Stimulated activated naive B cell treated with anti-CD40 and anti-IgM and Interleukin-4, amounts not matched to agents 10 μg/mL and 1 μg/mL and 100 μg/mL, for 72 hours (primary cell): ENCODE measurements at regions not wholly inside any gene's neighbourhood (a gene's known extent, or its start where the extent isn't known, plus 50 kb on each side); places are given as distances from the start of the nearest gene placed in this dataset.

Source experiments
- ATAC-seq, 2 donors: fragments of 150-1000 bp; cut with Tn5 transposase; replicated peaks; 2 replicates each; pipeline ENCODE4 v1.10.0; 2021; ENCODE audit warnings: moderate library complexity in 1 of 2
- DNase-seq: peaks from one replicate; pipeline ENCODE4 v3.0.0; 2021
- H3K27ac Mint-ChIP-seq: one replicate; pipeline ENCODE4 v1.8.0; 2022; ENCODE audit warnings: mild to moderate bottlenecking, mixed read lengths
- H3K27me3 Mint-ChIP-seq, 2 donors: one replicate each; pipeline ENCODE4 v1.8.0; 2022; ENCODE audit warnings: mixed read lengths in 2 of 2
- H3K36me3 Mint-ChIP-seq, 2 donors: one replicate each; pipeline ENCODE4 v1.8.0; 2022; ENCODE audit warnings: mixed read lengths in 2 of 2, mild to moderate bottlenecking in 1 of 2
- H3K4me1 Mint-ChIP-seq, 2 donors: one replicate each; pipeline ENCODE4 v1.8.0; 2022; ENCODE audit warnings: mixed read lengths in 2 of 2, mild to moderate bottlenecking in 1 of 2
- H3K4me3 Mint-ChIP-seq, 2 donors: one replicate each; pipeline ENCODE4 v1.8.0; 2022; ENCODE audit warnings: mild to moderate bottlenecking in 2 of 2, mixed read lengths in 2 of 2, moderate library complexity in 1 of 2
- H3K9me3 Mint-ChIP-seq, 2 donors: one replicate each; pipeline ENCODE4 v1.8.0; 2022; ENCODE audit warnings: mixed read lengths in 2 of 2, mild to moderate bottlenecking in 1 of 2

GRCh38 chr4:37771771-37772170 lies 54.7 kb upstream of the PGM2 start:
- no peaks in the 10 kb centered on the region for H3K27me3 Mint-ChIP-seq
- no peaks in the 10 kb centered on the region for H3K4me1 Mint-ChIP-seq
- H3K9me3 Mint-ChIP-seq: no peaks in the 10 kb centered on the region
- ATAC-seq (no peak), DNase-seq (no peak)
- no peak overlapping the region for H3K4me3 Mint-ChIP-seq
- H3K36me3 Mint-ChIP-seq: no peaks in the 10 kb centered on the region
- H3K27ac Mint-ChIP-seq: no peak overlapping the region

- peaks cover 0 to 2% of the 10 kb centered on the region in 2 donors for H3K9me3 Mint-ChIP-seq
- H3K27ac Mint-ChIP-seq: no peak overlapping the region
- no peak for DNase-seq
- peaks cover 7 to 15% of the 10 kb centered on the region in 2 donors for H3K4me1 Mint-ChIP-seq
- no peak for ATAC-seq
- no peaks in the 10 kb centered on the region for H3K27me3 Mint-ChIP-seq
- H3K36me3 Mint-ChIP-seq: peaks cover 0 to 2% of the 10 kb centered on the region in 2 donors
- no peak overlapping the region for H3K4me3 Mint-ChIP-seq
These were observed 56.5 kb upstream of the PGM2 start for GRCh38 chr4:37770016-37770415.

GRCh38 chr4:37769391-37769989 lies 57.0 kb upstream of the PGM2 start:
- no peak for ATAC-seq
- Mint-ChIP-seq H3K27me3 (no peaks in the 10 kb centered on the region), H3K9me3 (peaks cover 0 to 2% of the 10 kb centered on the region in 2 donors), H3K4me1 (peaks cover 7 to 16% of the 10 kb centered on the region in 2 donors), H3K36me3 (peaks cover 0 to 2% of the 10 kb centered on the region in 2 donors), H3K4me3 (no peak overlapping the region), H3K27ac (no peak overlapping the region)
- no peak for DNase-seq

- H3K9me3 Mint-ChIP-seq: peaks cover 0 to 2% of the 10 kb centered on the region in 2 donors
- ATAC-seq: no peak
- H3K4me1 Mint-ChIP-seq: peaks cover 7 to 20% of the 10 kb centered on the region in 2 donors
- no peak overlapping the region for H3K4me3 Mint-ChIP-seq
- no peak for DNase-seq
- peaks cover 0 to 2% of the 10 kb centered on the region in 2 donors for H3K36me3 Mint-ChIP-seq
- no peak overlapping the region for H3K27ac Mint-ChIP-seq
- no peaks in the 10 kb centered on the region for H3K27me3 Mint-ChIP-seq
These were observed 58.9 kb upstream of the PGM2 start for GRCh38 chr4:37767546-37767945.

GRCh38 chr4:37767019-37767418 lies 59.5 kb upstream of the PGM2 start:
- Mint-ChIP-seq H3K9me3 (peaks cover 0 to 2% of the 10 kb centered on the region in 2 donors), H3K36me3 (peaks cover 0 to 2% of the 10 kb centered on the region in 2 donors), H3K27ac (no peak overlapping the region), H3K4me3 (no peak overlapping the region), H3K4me1 (peaks cover 7 to 20% of the 10 kb centered on the region in 2 donors), H3K27me3 (no peaks in the 10 kb centered on the region)
- DNase-seq (no peak), ATAC-seq (no peak)

- H3K4me1 Mint-ChIP-seq: peaks cover 7 to 20% of the 10 kb centered on the region in 2 donors
- peak overlapping the region; percentile 68 for H3K27ac Mint-ChIP-seq
- H3K4me3 Mint-ChIP-seq: peak overlapping the region in 1 of 2 donors; percentile 29
- peaks cover 0 to 2% of the 10 kb centered on the region in 2 donors for H3K9me3 Mint-ChIP-seq
- DNase-seq (no peak), ATAC-seq (peak; percentile 78 to 81)
- peaks cover 0 to 2% of the 10 kb centered on the region in 2 donors for H3K36me3 Mint-ChIP-seq
- no peaks in the 10 kb centered on the region for H3K27me3 Mint-ChIP-seq
These were observed 60.7 kb upstream of the PGM2 start for GRCh38 chr4:37765741-37766140.

GRCh38 chr4:37763831-37764230 lies 62.7 kb upstream of the PGM2 start:
- Mint-ChIP-seq H3K27ac (no peak overlapping the region), H3K27me3 (no peaks in the 10 kb centered on the region), H3K9me3 (peaks cover 0 to 2% of the 10 kb centered on the region in 2 donors), H3K4me3 (no peak overlapping the region), H3K4me1 (peaks cover 7 to 20% of the 10 kb centered on the region in 2 donors), H3K36me3 (peaks cover 0 to 2% of the 10 kb centered on the region in 2 donors)
- DNase-seq (no peak), ATAC-seq (no peak)

- ATAC-seq (no peak), DNase-seq (no peak)
- no peak overlapping the region for H3K27ac Mint-ChIP-seq
- no peak overlapping the region for H3K4me3 Mint-ChIP-seq
- peaks cover 0 to 2% of the 10 kb centered on the region in 2 donors for H3K36me3 Mint-ChIP-seq
- H3K27me3 Mint-ChIP-seq: no peaks in the 10 kb centered on the region
- peaks cover 9 to 25% of the 10 kb centered on the region in 2 donors for H3K4me1 Mint-ChIP-seq
- H3K9me3 Mint-ChIP-seq: peaks cover 0 to 2% of the 10 kb centered on the region in 2 donors
These were observed 63.5 kb upstream of the PGM2 start for GRCh38 chr4:37762991-37763368.

- Mint-ChIP-seq H3K4me1 (peaks cover 13 to 31% of the 10 kb centered on the region in 2 donors), H3K27me3 (no peaks in the 10 kb centered on the region), H3K4me3 (no peak overlapping the region), H3K36me3 (peaks cover 0 to 2% of the 10 kb centered on the region in 2 donors), H3K27ac (no peak overlapping the region), H3K9me3 (peaks cover 0 to 2% of the 10 kb centered on the region in 2 donors)
- DNase-seq (no peak), ATAC-seq (peak in 1 of 2 donors; percentile 61)
These were observed 64.0 kb upstream of the PGM2 start for GRCh38 chr4:37762294-37762990.

- Mint-ChIP-seq H3K27me3 (no peaks in the 10 kb centered on the region), H3K27ac (no peak overlapping the region), H3K4me3 (no peak overlapping the region), H3K9me3 (peaks cover 0 to under 1% of the 10 kb centered on the region in 2 donors), H3K36me3 (peaks cover 0 to 1% of the 10 kb centered on the region in 2 donors), H3K4me1 (peaks cover 8 to 28% of the 10 kb centered on the region in 2 donors)
- DNase-seq (no peak), ATAC-seq (no peak)
These were observed 65.6 kb upstream of the PGM2 start for GRCh38 chr4:37760840-37761239.

- ATAC-seq (no peak), DNase-seq (no peak)
- H3K36me3 Mint-ChIP-seq: no peaks in the 10 kb centered on the region
- H3K27me3 Mint-ChIP-seq: no peaks in the 10 kb centered on the region
- H3K9me3 Mint-ChIP-seq: no peaks in the 10 kb centered on the region
- H3K4me1 Mint-ChIP-seq: peaks cover 6 to 23% of the 10 kb centered on the region in 2 donors
- no peak overlapping the region for H3K27ac Mint-ChIP-seq
- no peak overlapping the region for H3K4me3 Mint-ChIP-seq
These were observed 66.7 kb upstream of the PGM2 start for GRCh38 chr4:37759833-37760232.

- Mint-ChIP-seq H3K9me3 (no peaks in the 10 kb centered on the region), H3K27me3 (no peaks in the 10 kb centered on the region), H3K27ac (no peak overlapping the region), H3K36me3 (no peaks in the 10 kb centered on the region), H3K4me3 (no peak overlapping the region), H3K4me1 (peaks cover 12 to 33% of the 10 kb centered on the region in 2 donors)
- ATAC-seq: peak; percentile 42 to 52
- DNase-seq: no peak
These were observed 68.3 kb upstream of the PGM2 start for GRCh38 chr4:37758226-37758625.

- ATAC-seq: no peak
- Mint-ChIP-seq H3K4me3 (no peak overlapping the region), H3K9me3 (no peaks in the 10 kb centered on the region), H3K27ac (no peak overlapping the region), H3K36me3 (no peaks in the 10 kb centered on the region), H3K4me1 (peaks cover 12 to 30% of the 10 kb centered on the region in 2 donors), H3K27me3 (no peaks in the 10 kb centered on the region)
- no peak for DNase-seq
These were observed 68.7 kb upstream of the PGM2 start for GRCh38 chr4:37757761-37758160.

- no peaks in the 10 kb centered on the region for H3K9me3 Mint-ChIP-seq
- no peak overlapping the region for H3K4me3 Mint-ChIP-seq
- peaks cover 12 to 29% of the 10 kb centered on the region in 2 donors for H3K4me1 Mint-ChIP-seq
- ATAC-seq (no peak), DNase-seq (no peak)
- no peaks in the 10 kb centered on the region for H3K36me3 Mint-ChIP-seq
- no peak overlapping the region for H3K27ac Mint-ChIP-seq
- H3K27me3 Mint-ChIP-seq: no peaks in the 10 kb centered on the region
These were observed 69.4 kb upstream of the PGM2 start for GRCh38 chr4:37757121-37757520.
